SU-DHL-6 (cell line): ENCODE measurements at regions not wholly inside any gene's neighbourhood (a gene's known extent, or its start where the extent isn't known, plus 50 kb on each side); places are given as distances from the start of the nearest gene placed in this dataset.

Experiments
- H2AFZ ChIP-seq: fragments of 200-600 bp; sonication (generic); 2 replicates; pipeline ENCODE4 v1.6.1; 2014; ENCODE audit warnings: low read depth, mild to moderate bottlenecking, moderate library complexity, mixed read lengths, antibody characterized with exemption, low read length; ENCODE audit not compliant: severe bottlenecking
- H3F3A ChIP-seq: fragments of 200-600 bp; shearing (Covaris generic); 2 replicates; pipeline ENCODE4 v1.6.0; 2016; ENCODE audit warnings: antibody characterized with exemption, mild to moderate bottlenecking; ENCODE audit not compliant: insufficient read depth
- H3K27ac ChIP-seq: fragments of 200-600 bp; sonication (generic); 2 replicates; pipeline ENCODE4 v1.5.1; 2016; ENCODE audit warnings: low read depth, mild to moderate bottlenecking, low read length, moderate library complexity, mixed read lengths
- H3K27me3 ChIP-seq: fragments of 200-600 bp; sonication (generic), shearing (Covaris generic); 2 replicates; pipeline ENCODE4 v1.6.0; 2014; ENCODE audit warnings: mild to moderate bottlenecking, low read length
- H3K36me3 ChIP-seq: fragments of 200-600 bp; sonication (generic); 2 replicates; pipeline ENCODE4 v1.6.1; 2014; ENCODE audit warnings: mild to moderate bottlenecking, low read length, mixed read lengths
- H3K4me2 ChIP-seq: fragments of 300-600, 200-600 bp; shearing (Covaris generic), sonication (generic); 2 replicates; pipeline ENCODE4 v1.6.0; 2014; ENCODE audit warnings: low read length, low read depth, mild to moderate bottlenecking; ENCODE audit not compliant: poor library complexity, severe bottlenecking
- H3K4me3 ChIP-seq: fragments of 200-600 bp; sonication (generic); 2 replicates; pipeline ENCODE4 v1.5.1; 2014; ENCODE audit warnings: antibody characterized with exemption, low read length, mild to moderate bottlenecking, mixed read lengths; ENCODE audit not compliant: insufficient read depth, poor library complexity, severe bottlenecking
- H3K79me2 ChIP-seq: fragments of 200-600 bp; sonication (generic); 2 replicates; pipeline ENCODE4 v1.6.1; 2014; ENCODE audit warnings: mild to moderate bottlenecking, low read length, moderate library complexity; ENCODE audit not compliant: insufficient read depth
- H3K9ac ChIP-seq: fragments of 200-600 bp; sonication (generic); 2 replicates; pipeline ENCODE4 v1.7.0; 2014; ENCODE audit warnings: mild to moderate bottlenecking, low read length
- H3K9me2 ChIP-seq: fragments of 200-600 bp; sonication (generic); replicated peaks from 2 replicates; pipeline ENCODE4 v1.6.1; 2014; ENCODE audit warnings: low read length; ENCODE audit not compliant: insufficient read depth
- H3K9me3 ChIP-seq: fragments of 200-600 bp; sonication (generic); 2 replicates; pipeline ENCODE4 v1.6.1; 2014; ENCODE audit warnings: low read length, mixed read lengths; ENCODE audit not compliant: insufficient read depth
- H4K20me1 ChIP-seq: fragments of 200-600 bp; sonication (generic); 2 replicates; pipeline ENCODE4 v1.6.1; 2014; ENCODE audit warnings: low read depth, mild to moderate bottlenecking, antibody characterized with exemption, low read length, moderate library complexity, mixed read lengths
- CTCF ChIP-seq: fragments of 200-600 bp; sonication (generic); IDR thresholded peaks from one replicate; pipeline ENCODE4 v1.5.1; 2017; ENCODE audit warnings: antibody characterized with exemption, mild to moderate bottlenecking, low read length, moderate library complexity; ENCODE audit not compliant: insufficient read depth, poor library complexity, severe bottlenecking
- EZH2phosphoT487 ChIP-seq: fragments of 200-600 bp; sonication (generic), shearing (Covaris generic); conservative IDR thresholded peaks from 2 replicates; pipeline ENCODE4 v1.6.1; 2018; ENCODE audit warnings: mild to moderate bottlenecking, antibody characterized with exemption, low read length, moderate library complexity, mixed read lengths

- Histone ChIP-seq H3K36me3 (no peaks in the 10 kb centered on the region), H2AFZ (no peak overlapping the region), H3K79me2 (no peaks in the 10 kb centered on the region), H3K9ac (no peak overlapping the region), H3K9me2 (no peaks in the 10 kb centered on the region), H3K4me2 (no peak overlapping the region), H4K20me1 (no peaks in the 10 kb centered on the region), H3K27me3 (0 out of 2 replicates have a peak, but pooled peaks cover 4% of the 10 kb centered on the region), H3K9me3 (no peaks in the 10 kb centered on the region), H3K4me3 (no peak overlapping the region), H3K27ac (no peak overlapping the region), H3F3A (no peaks in the 10 kb centered on the region)
- TF ChIP-seq CTCF = no peak
- TF ChIP-seq EZH2phosphoT487 = no peak
Observed at GRCh38 chr7:46649876-46650275, 728.8 kb upstream of the IGFBP3 start.

GRCh38 chr7:46637793-46638735 lies 717.0 kb upstream of the IGFBP3 start:
- Histone ChIP-seq H3K27me3 (no peaks in the 10 kb centered on the region), H3K4me3 (no peak overlapping the region), H3F3A (no peaks in the 10 kb centered on the region), H3K27ac (no peak overlapping the region), H3K9me3 (no peaks in the 10 kb centered on the region), H3K4me2 (no peak overlapping the region), H2AFZ (no peak overlapping the region), H3K9me2 (no peaks in the 10 kb centered on the region), H4K20me1 (no peaks in the 10 kb centered on the region), H3K36me3 (no peaks in the 10 kb centered on the region), H3K79me2 (no peaks in the 10 kb centered on the region), H3K9ac (no peak overlapping the region)
- TF ChIP-seq EZH2phosphoT487 (no peak), CTCF (no peak)

GRCh38 chr7:46636022-46636421 lies 715.0 kb upstream of the IGFBP3 start:
- no peaks in the 10 kb centered on the region for H4K20me1 ChIP-seq
- no peaks in the 10 kb centered on the region for H3K9me2 ChIP-seq
- no peak overlapping the region for H3K4me3 ChIP-seq
- TF ChIP-seq EZH2phosphoT487 (no peak), CTCF (no peak)
- no peak overlapping the region for H3K27ac ChIP-seq
- no peak overlapping the region for H3K9ac ChIP-seq
- H3K4me2 ChIP-seq = no peak overlapping the region
- H3K36me3 ChIP-seq = no peaks in the 10 kb centered on the region
- no peaks in the 10 kb centered on the region for H3K79me2 ChIP-seq
- H3K27me3 ChIP-seq = no peaks in the 10 kb centered on the region
- no peaks in the 10 kb centered on the region for H3F3A ChIP-seq
- H3K9me3 ChIP-seq = no peaks in the 10 kb centered on the region
- no peak overlapping the region for H2AFZ ChIP-seq
